Renal cortex interstitium (tissue), 11 donors: ENCODE measurements at regions not wholly inside any gene's neighbourhood (a gene's known extent, or its start where the extent isn't known, plus 50 kb on each side); places are given as distances from the start of the nearest gene placed in this dataset.

Experiments
- DNase-seq, 11 donors: peaks; one replicate each; pipeline ENCODE4 v3.0.0-alpha.2; 2013; ENCODE audit warnings: low read depth in 9 of 11, low spot score in 4 of 11; ENCODE audit errors: extremely low read depth in 1 of 11

DNA sequence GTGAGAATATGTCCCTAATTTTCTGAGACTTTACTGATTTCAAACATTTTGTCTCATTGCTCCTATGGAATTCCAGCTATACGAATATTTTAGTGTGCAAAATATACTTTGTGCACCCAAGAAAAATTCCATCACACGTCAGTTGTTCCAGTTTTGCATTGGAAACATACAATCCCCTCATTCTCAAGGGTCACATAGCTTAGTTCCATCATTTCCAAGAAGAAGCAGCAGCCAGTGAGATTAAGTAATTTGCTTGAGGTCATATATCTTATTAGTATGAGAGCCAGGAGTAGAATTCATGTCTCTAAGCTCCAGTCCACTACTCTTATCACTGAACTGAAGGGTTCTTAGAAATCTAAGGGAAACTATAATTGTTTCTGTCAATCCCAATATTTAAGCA, 746.7 kb upstream of the C9orf72 start:
- no peak for DNase-seq

DNA sequence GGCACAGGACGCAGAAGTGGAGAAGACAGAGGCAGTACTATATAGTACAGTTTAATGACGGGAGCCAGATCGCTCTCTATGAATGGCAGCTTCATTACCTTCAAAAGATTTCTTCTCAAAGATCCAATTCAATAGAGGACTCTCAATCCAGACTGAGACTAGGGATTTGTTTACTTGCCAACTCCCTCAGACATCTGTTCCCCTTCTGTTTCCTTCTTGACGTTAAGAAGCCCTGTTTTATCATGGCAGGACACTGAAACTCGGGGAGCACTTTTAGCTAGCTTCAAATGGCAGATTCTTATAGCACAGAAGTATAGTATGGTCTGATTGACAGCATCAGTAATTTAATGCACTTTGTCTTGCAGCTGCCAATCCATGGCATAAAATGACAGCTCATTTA, 747.3 kb upstream of the C9orf72 start:
- no peak for DNase-seq

DNA sequence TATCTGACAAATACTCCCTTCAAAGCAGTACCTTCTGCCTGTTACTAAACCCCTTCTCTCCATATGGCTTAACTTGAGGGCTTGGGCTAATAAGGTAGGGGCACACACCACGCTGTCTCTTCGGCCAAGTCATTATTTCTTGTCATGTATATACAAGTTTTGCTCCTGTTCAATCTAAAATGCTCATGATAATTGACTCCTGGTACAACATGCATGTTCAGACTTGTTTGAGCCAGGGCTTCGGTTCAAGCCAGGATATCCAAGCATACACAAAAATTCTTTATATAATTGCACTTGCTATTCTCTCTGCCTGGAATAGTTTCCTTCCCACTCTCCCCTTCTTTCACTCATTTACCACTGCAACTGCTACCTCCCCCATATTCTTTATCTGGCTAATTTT, 756.0 kb upstream of the C9orf72 start:
- DNase-seq, result no peak

DNA sequence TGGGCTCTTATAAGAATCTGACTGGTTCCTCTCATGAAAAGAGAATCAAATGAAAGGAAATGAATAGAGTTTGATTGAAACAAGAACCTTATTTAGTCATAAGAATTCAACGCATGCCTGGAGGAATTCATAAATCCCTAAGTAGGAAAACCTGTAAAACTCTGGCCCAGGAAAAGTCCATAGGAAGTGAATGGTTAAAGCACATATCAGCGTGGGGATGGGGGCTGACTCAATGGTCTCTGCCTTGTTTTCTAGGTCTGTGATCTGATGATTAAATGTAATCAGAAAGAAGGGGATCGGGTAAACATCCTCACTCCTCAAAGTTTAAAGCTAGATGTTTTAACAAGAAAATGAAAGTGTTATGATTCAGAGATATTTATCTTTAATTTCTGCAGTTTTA, 759.4 kb upstream of the C9orf72 start:
- DNase-seq, result no peak

DNA sequence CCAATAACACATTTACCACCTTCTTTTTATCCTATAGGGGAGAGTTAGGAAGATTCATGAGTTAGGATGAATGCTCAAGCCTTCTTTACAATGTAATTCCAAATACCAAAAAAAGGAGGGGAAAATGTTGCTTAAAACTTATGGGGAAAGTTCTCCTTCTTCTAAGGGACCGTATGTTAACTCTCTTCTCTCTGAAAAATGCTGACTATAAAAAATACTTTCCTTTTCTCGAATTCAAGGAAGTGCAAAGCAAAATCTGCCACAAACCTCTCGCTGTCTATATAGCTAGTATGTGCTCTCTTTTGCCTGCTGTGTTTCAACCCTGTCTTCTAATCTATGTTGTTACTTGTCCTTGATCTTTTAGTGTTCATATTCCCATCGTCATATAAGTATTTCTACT, 768.6 kb upstream of the C9orf72 start:
- no peak for DNase-seq

DNA sequence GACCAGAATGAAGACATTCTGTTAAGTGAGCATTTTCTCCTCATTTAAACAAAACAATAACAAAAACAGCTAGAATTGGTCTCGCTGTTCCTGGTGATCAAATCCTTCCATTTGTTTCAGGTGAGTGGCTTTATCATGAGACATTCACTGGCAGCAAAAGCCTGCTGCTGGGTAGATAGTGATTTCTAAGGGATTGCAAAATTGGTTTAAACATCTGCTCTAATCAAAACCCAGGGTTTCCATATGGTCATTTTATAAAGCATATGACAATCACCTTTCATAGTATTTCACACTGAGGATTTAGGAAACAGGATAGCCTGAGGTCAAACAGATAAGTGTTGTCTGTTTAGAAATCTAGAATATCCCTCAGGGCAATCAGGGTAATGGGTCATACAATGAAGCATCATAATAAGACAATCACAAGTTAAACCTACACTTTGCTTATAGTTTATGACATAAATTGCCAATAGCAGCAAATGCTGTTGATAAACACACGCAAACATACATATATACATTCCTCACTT, 769.6 kb upstream of the C9orf72 start:
- DNase-seq, result no peak

DNA sequence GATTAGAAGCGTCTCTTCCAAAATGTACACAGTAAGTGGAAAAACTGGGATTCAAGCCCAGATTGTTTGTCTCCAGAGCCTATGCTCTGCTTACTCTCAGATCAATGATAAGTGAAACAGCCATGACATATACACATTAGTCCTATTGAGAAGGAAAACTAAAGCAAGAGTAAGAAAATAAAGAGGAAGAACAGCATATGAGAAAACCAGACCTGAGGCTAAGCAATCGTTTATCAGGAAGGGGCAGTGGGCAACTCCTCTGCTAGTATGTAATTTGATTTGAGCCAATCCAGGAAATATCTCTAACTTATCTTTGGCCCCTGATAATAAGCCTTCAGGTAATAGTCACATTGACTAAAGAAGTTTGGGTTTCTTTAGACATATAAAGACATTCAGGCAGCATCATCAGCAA, 789.9 kb upstream of the C9orf72 start:
- DNase-seq, result no peak

DNA sequence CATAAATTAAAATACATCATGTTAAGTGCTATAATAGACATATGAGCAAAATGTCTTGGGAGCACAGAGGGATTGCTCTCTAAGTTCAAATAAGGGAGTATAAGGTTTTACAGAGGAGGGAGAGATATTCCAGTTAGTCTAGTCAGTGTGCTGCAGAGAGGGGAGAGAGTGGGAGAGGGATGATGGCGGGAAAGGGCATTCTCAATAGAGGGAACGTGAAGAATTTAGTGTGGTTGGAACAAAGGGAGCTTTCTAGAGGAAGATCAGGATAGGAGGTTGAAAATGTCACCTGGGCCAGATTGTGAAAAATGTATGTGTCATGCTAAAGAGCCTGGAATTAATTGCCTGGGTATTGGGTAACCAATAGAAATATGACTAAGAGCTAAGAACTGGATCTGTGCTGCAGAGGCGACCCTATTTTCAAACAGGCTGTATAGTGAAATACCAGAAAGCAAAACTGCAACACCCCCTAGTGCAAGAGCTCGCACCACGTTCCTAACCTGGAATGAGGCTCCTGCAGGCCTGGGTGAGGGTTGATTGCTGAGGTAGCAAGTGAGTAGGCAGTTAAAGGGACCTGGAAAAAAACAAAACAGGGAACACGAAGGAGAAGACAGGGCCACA, 791.8 kb upstream of the C9orf72 start:
- DNase-seq, result no peak

DNA sequence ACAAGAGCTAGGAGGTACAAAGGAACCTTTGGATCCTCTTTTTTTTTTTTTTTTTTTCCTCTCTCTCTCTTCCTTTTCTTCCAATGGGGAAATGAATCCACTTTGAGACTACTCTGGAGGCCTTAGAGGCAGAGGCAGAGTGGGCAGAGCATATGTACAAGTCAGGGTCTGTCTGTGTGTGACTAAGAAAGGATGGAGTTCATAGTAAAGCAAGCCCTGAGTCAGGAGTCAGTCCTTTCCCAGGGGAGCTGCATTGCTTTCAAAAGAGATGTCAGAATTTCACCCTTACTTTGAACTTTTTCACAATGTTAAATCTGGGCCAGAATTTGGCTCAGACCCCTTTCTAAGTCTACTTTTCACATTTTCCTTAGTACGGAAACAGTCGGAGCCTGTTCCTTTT, 792.4 kb upstream of the C9orf72 start:
- DNase-seq, result no peak

DNA sequence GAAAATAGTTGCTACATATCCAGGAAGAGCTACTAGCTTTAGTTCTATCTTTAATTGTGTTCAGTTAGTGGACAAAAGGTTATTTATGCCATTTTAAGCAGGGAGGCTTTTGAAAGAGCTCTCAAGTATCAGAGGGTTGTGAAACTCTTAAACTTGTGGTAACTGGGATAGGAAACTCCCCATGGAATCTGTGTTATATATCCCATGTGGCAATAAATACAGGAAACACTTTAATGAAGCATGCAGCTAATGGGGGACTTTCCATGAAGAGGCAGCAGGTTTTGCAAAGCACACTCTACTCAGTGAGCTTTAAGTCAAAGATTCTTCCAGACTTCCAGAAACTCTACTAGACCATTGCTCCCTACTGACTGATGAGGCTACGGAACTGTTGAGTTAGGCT, 805.0 kb upstream of the C9orf72 start:
- peak in 9 of 11 donors; percentile 4 to 56 (median 22) for DNase-seq

DNA sequence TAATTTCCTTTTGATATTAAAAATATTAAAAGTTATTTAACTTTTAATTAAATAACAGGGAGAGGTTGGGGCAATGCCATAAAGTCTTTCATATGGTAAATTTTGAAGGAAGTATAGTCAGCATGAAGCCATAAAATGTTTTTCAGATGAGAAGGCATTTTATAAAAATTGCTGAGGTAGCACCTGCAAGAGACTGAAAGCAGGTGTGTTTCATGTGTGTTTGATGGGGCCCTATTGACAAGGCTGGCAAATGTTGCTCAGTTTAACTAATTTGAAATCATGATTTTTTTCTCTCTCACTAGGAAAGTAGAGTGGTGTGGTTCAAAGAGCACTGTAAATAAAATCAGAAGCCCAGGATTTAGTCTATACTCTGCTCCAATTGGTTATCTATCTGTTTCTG, 805.8 kb upstream of the C9orf72 start:
- no peak for DNase-seq

DNA sequence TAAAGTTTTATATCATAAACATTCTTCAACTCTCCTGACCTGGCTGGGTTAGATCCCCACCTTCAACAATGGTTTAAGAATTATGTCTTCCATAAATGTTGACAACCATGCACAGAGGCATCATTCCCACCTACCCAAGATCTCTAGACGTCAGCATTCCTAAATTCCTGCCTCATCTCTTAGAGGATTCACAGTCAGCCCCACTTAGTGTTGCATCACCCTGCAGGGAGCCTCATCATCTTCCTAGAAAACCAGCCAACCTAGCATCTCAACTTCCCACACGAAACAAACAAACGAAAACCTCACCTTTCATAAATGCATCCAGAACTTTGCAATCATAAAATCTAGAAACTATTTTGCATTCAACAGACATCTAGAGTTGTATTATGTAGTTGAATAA, 816.1 kb upstream of the C9orf72 start:
- no peak for DNase-seq

DNA sequence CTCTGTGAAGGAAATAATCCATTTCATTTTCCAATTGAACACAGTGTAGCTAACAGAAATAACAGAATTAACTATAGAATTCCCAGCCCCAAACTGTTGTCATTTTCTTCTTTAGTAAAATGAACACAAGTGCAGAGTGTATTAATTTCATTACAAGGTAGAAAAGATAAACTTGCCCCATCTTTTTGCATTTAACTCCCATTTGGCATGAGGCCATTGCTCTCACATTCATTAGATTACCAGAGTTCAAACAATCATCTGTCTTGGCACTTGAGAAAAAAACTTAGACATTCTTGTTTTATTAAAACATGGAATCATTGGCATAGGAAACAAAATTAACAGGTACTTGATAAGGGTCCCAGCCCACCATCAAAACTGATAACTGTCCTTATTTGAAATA, 821.5 kb upstream of the C9orf72 start:
- no peak for DNase-seq

DNA sequence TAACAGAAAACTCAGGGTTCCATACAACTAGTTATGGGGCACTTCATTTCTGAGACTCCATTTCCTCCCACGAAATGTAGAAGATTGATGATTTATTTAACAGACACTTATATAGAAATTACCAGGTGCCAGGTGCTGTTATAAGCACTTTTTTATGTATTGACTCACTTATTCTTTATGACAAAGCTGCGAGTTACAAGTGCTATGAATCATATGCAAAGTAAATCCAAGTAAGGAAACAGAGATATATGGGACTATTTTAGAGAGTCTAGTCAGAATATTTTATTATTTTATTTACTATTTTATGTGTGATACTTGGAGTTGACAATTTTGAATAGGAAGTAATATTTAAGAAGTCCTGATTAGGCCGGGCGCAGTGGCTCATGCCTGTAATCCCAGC, 822.8 kb upstream of the C9orf72 start:
- DNase-seq, result no peak

DNA sequence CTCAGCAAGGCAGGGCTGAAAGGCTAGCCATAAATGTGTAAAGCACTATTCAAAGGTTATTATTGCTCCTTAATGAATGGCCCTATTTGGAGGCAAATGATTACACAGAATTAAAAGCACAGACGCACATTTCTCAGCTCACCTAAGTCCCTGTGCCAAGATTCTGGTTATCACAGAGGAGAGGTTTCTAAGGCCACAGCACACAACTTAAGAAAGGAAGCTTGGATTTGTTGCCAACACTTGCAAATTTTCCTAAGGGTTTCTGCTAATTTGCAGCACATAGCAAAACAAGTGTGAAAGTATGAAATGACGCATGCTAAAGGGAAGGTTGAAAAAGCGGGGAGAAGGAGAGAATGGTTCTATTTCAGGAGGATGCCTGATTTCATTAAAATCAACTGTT, 834.1 kb upstream of the C9orf72 start:
- DNase-seq, result no peak

DNA sequence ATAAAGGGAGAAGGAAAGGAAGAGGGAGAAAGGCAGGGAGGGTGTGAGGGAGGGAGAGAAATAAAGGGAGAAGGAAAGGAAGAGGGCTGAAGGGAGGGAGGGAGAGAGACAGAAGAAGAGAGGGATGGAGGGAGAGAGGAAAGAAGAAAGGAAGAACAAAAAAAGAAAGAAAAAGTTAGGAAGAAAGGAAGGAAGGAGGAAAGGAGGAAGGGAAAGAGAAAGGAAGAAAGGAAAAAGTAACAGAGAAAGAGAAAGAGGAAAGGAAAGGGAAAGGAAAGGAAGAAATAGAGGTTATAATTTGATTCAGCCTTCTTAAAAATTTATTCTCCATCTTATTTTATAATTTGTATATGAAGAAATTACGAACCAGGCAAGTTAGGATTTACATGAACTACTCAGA, 836.6 kb upstream of the C9orf72 start:
- no peak for DNase-seq

DNA sequence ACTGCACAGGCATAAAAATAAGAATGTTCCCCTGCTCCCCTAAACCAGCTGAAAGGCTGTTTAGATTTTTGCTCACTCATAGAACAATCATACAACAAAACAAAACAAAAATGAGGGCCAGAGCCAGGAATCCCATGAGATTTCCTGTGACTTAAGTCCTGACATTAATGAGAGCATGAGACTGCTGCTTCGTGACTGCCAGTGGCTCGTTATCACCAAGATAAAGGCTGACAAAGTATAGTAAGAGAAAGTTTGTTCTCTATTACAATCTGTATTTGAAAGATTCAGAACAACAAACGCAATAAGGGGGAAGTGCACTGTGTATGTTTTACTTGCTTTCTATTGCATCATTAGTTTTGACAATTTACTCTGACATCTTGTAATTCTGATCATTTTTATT, 837.1 kb upstream of the C9orf72 start:
- no peak for DNase-seq

DNA sequence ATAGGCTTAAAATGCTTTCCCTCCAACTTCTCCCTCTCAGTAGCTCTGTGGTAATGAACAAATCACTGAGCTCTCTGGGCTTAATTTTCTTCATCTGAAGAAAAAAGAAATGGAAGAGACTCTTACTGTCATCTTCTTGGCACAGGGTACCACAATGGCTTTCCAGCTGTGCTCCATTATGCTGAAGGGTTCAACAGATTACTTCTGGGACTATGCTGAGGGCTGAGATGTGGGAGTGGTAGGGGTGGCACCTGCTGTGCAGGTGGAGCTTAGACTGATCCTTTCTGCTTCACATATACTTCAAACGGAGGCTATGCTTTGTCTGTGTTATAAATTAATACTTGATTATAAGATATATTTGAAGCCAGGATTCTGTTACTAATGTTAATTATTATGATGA, 840.2 kb upstream of the C9orf72 start:
- DNase-seq, result no peak

DNA sequence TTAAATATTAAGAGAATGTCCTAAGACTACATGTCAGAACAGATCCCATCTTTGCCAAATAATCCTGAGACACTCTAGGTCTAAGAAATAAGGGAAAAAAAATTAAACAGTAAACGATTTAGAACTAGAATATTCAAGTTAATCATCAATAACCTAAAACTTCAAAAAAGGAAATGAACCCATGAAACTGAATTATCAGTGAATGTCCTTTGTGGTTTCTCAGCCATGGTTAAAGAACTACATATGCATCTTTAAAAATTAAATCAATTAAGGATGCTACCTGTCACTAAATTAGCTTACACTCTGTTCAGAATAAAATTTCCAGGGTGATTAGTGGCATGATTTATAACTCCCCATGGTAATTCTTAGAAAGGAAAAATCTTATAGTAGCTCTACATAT, 850.0 kb upstream of the C9orf72 start:
- no peak for DNase-seq

DNA sequence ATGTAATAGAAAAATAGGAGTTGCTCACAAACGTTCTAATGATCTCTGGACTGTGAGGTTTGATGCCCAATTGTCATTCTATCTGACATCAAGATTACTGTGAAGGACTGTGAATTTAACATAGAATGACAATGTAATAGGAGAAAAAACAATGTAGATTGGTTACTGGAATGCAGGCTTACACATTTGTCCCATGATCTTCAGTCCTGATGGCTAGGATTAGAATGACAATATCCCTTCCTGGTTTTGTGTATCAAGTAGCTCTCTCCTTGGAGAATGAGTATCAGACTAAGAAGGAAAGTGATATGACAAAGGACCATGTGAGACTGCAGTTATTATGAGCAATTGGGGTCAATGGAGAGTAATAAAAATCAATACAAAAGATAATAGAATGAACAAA, 862.2 kb upstream of the C9orf72 start:
- DNase-seq, result no peak

DNA sequence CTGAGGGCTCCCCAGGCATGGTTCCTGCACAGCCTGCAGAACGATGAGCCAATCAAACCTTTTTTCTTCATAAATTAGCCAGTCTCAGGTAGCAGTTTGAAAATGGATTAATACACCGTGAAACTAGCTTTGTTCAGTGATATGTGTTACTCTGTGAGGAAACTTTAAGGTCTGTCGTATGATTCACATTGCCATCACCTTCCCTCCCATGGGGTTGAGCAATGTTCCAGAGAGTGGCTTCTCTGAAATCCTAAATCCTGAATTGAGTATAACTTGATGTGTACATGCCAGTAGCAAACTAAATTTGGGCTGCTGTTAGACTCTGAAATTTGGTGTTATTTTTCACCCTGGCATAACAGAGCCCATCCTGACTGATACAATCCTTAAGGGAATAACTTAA, 866.4 kb upstream of the C9orf72 start:
- no peak for DNase-seq

DNA sequence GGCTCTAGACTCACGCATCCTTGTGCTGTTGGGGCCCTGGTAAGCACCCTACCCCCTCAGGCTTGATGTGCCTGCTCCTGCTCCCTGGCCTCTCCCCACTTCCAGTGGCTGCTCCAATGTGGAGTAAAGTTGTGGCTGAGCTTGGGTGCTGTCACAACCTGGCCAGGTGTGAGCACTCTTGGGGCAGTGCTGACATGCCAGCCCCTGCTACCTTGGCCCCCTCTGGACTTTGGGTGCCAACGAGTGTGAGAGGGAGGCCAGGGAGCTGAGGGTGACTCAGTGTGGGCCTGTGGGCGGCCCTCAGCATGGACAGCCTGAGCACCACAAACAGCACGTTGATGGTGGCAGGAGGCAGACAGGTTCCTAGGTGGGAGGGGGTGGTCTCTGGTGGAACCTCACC, 870.2 kb upstream of the C9orf72 start:
- DNase-seq, result no peak
